TTC549 (cell line): ENCODE measurements at regions not wholly inside any gene's neighbourhood (a gene's known extent, or its start where the extent isn't known, plus 50 kb on each side); places are given as distances from the start of the nearest gene placed in this dataset.

Experiments used
- FAIRE-seq: peaks from 2 replicates; lab custom pipeline; 2012; peaks lifted over from hg19 to GRCh38; lab: Jason Lieb, UNC

- no peak for FAIRE-seq
Observed at GRCh38 chr7:46156853-46157252, 235.8 kb upstream of the IGFBP3 start.

GRCh38 chr7:46156086-46156485 lies 235.0 kb upstream of the IGFBP3 start:
- no peak for FAIRE-seq

DNA sequence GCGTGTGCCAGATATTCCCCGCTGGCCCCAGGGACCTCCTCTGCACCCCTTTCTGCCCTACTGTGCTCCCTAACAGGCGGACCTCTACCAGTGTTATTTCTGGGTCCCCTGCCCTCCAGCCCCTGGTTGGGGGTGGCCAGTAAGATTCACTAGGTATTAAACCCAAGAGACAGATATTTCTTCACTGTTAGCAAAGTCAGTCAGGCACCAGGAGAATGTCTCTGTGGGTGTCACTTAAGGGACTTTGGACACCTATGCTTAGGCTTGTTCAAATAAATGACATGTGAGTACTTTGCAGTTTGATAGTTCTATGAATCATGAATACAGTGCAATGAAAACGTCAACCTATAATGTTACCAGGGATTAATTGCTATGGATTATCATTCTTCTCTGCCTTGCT lies 234.3 kb upstream of the IGFBP3 start:
- no peak for FAIRE-seq

- no peak for FAIRE-seq
Observed at GRCh38 chr7:46153951-46154787, 233.1 kb upstream of the IGFBP3 start.

DNA sequence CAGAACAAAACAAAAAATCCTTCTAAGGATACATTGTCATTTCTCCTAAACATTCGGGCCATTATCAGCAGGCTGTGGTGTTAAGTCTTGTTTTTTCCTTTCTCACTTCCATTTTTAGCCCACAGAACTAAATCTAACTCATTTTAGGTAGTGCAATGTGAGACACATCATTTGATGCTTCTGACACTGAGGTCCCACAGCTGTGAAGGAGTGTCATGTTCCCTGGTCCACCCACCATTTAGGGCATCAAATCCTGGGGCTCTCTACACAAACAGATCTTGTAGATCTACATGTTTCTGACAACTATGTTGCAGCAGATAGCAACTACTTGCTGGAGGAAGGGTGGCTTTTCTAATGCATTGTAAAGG lies 232.5 kb upstream of the IGFBP3 start:
- no peak for FAIRE-seq

- FAIRE-seq: no peak
Observed at GRCh38 chr7:46152696-46153095, 231.6 kb upstream of the IGFBP3 start.

DNA sequence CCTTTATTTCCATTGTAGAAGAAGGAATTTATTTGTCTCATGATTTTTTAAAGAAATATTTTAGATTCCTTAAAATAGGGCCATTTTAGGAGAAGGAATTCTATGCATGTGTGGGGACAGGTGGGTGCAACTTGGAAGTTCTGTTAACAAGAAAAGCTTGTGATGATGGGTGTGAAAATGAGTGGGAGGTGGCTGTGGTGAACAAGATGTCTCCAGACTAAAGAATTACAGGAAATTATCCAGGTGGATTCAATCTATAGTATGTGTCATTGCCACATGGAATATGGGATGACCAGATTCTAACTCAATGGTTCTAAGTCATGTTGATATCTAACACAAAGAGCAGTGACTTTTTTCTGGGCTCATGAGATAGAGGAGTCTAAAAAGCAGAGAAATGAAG lies 229.6 kb upstream of the IGFBP3 start:
- no peak for FAIRE-seq

- FAIRE-seq: no peak
Observed at GRCh38 chr7:46150202-46150601, 229.1 kb upstream of the IGFBP3 start.

DNA sequence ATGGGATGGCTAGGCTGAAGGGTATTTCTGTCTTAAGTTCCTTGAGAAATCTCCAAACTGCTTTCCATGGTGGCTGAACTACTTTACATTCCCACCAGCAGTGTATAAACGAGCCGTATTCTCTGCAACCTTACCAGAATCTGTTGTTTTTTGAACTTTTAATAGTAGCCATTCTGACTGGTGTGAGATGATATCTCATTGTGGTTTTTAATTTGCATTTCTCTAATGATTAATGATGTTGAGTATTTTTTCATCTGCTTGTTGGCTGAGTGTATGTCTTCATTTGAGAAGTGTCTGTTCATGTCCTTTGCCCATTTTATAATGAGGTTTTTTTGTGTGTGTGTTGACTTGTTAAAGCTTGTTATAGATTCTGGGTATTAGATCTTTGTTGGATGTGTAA lies 226.8 kb upstream of the IGFBP3 start:
- no peak for FAIRE-seq

DNA sequence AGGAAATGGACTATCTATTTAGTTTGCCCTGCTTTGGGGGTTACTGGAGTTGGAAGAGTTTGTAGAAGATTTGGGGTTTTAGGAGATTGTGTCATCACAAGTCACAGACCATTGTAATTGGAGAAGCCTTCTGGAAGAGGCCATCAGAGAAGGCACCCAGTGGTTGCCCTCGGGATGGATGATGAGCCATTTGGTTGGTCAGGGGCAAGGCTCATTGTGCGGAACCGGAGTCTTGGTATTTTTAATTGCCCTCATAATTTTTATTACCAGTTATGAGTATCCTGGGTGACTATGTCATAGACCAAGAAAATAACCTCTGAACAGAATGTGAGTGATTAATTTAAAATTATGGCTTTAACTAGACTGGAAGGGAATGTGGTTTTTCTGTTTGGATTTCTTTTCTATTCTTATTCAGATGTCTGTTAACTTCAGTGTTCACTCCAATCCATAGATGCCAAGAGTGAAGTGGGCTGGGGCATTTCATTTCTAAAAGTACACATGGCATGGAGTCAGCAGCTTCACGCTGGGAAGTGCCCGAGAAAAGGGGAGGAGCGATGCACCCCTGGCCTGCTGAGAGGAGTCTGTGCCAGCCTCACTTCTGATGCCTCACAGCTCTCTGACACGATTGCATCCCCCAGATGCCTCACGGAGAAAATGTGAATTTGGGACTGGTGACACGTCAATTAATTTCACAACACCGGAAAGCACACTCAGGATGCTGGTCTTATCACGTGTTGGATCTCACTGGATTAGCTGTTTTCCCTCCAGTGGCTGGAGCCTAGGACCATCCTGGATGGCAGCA lies 225.6 kb upstream of the IGFBP3 start:
- no peak for FAIRE-seq

GRCh38 chr7:46145412-46145811 lies 224.3 kb upstream of the IGFBP3 start:
- FAIRE-seq: no peak

DNA sequence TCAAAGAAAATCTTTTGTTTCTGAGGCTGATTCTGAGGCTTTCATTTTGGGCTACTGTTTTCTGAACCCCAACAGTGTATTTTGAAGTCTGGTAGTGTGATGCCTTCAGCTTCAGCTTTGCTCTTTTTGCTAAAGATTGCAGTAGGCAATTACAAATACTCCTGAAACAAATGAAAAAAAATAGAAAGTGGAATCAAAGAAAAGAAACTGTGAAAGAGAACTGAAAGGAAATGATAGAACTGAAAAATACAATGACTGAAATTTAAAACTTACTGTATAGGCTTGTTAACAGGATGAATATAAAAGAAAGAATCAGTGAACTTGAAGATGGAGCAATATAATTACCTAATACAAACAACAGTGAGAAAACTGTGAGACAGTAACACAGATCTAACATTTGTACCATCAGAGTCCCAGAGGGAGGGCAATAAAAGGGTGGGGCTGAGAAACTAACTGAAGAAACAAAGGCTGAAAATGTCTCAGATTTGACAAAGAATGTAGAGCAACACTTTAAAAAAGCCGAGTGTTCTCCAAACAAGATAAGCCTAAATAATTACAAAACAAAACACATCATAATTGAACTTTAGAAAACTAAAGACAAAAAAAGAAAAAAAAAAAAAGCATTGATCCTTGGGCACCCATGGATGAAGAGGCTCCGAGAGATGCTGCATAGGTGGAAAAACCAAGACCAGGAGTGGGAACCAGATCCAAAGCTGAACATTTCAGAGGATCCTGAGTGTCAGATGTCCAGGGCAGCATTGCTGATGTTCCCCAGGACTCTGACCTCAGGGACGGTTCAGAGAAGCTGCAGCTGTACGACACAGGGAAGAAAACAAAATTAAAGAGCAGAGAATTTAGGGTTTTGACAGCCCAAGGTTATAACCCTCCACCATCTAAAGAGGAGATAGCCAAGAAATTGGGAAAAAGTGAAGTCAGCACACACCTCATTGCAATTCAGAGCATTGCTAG lies 223.2 kb upstream of the IGFBP3 start:
- FAIRE-seq: no peak

GRCh38 chr7:46143421-46143820 lies 222.3 kb upstream of the IGFBP3 start:
- no peak for FAIRE-seq

DNA sequence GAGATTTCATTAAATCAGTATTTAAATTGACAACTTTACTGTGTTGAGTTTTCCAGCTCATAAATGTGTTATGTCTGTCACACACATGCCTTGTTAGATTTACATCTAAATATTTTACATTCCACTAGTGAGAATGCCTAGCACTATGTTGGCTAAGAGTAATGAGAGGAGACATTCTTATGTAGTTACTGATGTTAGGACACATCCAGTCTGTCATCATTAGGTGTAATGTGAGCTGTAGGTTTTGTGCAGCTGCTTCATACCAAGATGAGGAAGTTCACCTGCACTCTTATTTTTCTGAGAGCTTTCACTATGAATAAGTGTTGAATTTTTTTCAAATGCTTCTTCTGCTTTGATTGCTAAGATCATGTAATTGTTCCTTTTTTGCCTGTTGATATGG lies 218.0 kb upstream of the IGFBP3 start:
- no peak for FAIRE-seq

DNA sequence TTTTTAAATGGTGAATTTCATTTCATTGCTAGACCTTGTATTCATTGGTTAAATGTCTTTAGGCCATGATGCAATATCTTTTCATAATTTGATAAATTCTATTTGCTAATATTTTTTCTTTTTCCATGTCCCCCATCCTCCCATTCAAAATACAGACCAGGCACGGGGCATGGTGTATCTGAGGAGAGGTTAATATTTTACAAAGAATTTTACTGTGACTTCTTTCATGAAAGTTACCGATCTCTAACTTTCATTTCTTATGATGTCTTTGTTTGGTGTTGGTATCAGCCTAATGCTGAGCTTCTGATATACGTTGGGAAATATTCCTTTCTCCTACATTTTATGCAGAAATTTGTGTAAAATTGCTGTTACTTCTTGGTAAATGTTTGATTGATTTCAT lies 216.7 kb upstream of the IGFBP3 start:
- no peak for FAIRE-seq

- FAIRE-seq: no peak
Observed at GRCh38 chr7:46135557-46135956, 214.5 kb upstream of the IGFBP3 start.

DNA sequence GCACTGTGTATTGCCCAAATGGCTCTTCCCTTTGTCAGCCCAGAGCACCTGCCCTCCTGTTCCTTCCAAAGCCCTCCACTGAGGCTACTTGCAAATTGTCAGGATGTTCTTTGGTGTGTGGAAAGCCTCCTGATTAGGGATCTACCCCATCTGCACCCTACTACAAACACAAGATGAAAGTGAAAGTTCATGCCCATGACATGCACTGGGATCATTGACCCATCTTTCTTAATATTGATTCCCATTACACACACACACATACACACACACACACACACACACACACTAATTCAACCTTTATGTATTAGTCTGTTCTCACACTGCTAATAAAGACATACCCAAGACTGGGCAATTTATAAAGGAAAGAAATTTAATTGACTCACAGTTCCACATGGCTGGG lies 213.7 kb upstream of the IGFBP3 start:
- FAIRE-seq: no peak

- FAIRE-seq: no peak
Observed at GRCh38 chr7:46134385-46134784, 213.3 kb upstream of the IGFBP3 start.

- FAIRE-seq: no peak
Observed at GRCh38 chr7:46133751-46134150, 212.7 kb upstream of the IGFBP3 start.

DNA sequence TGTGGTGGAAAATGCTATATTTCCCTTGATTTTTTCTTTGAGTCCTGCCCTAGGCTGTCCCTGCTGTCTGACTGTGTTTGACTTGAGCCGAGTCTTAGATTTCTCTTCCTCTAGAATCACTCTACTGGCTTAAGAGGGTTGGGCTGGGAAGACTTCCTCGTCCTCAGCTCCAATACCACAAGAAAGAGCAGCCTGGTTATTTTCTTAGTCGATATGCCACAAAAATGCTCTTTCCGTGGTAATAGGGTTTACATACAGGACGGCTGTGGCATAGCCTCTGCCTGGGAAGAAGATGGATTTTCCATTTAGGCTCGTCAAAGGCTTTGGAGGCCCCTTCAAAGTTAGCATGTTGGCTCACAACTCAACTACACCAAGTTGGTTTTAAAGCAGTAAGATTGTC lies 212.0 kb upstream of the IGFBP3 start:
- no peak for FAIRE-seq

DNA sequence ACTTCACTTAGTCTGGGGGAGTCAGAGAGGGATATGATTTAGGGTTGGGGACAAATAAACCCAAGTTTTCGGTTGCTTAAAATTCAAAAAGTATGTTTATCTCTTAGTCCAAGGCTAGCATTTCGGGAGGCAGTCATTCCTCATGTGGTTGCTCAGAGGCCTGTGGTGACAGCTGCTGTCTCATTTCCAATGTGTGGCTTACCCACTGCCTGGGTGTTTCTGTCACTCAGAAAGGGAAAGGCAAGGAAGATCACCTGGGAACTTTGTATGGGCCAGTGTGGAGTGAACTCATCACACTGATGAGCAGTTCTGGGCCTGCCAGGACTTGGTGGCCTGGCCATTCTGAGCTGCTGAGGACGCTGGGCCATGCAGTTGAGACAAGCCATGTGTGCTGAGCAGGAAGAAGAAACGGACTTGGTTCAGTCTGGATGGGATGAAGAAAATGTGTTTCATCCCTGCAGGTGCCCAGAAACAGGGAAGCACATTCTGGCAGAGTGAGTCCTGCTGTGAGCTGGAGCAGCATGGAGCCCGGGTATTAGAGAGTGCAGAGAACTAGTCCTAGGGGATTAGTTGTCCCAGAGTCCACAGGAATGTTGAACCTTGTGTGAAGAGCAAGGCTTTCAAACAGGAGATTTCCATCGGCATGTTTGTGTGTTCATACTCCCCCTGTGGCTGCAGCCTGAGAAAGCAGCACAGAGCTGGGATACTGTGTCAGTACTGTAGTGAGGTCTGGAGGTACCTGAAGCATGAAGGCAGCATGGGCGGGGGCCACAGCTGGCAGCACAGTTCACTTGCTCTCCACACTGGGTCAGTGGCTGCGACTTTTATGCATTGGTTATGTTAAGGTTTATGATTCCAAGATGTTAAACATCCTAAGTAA lies 211.1 kb upstream of the IGFBP3 start:
- no peak for FAIRE-seq

DNA sequence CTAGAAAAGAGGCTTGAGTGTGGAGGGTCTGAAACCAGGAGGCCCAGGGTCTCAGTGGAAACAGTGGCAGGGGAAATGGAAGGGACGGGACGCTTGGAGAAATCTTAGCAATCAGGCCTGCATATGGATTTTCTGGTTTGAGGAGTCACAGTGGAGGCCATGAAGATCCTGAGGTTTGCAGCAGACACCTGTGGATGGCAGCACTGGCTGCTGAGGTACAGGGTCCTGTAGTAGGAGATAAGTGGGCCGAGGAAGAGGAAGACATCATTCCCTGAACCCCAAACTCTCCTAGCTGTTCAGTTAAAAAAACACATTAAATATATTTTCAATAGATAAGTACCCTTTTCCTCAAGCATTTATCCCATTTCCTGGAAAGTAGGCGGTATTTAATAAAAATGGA lies 208.8 kb upstream of the IGFBP3 start:
- no peak for FAIRE-seq
